SK-N-SH (cell line): ENCODE measurements at regions not wholly inside any gene's neighbourhood (a gene's known extent, or its start where the extent isn't known, plus 50 kb on each side); places are given as distances from the start of the nearest gene placed in this dataset.

Experiments
- CTCF ChIP-seq: fragments of 200-600 bp; sonication (generic); IDR thresholded peaks from 2 replicates; pipeline ENCODE4 v1.6.1; 2017; ENCODE audit warnings: antibody characterized with exemption, mild to moderate bottlenecking, moderate library complexity
- TAF1 ChIP-seq: IDR thresholded peaks from 2 replicates; pipeline ENCODE4 v1.6.1; 2012; ENCODE audit warnings: low read depth, mild to moderate bottlenecking, low read length, moderate library complexity, borderline replicate concordance

GRCh38 chr11:131302836-131303235 is 67.6 kb upstream of the NTM start:
- TF ChIP-seq TAF1: no peak
- no peak for TF ChIP-seq CTCF
